ENCODE measurements at regions not wholly inside any gene's neighbourhood (a gene's known extent, or its start where the extent isn't known, plus 50 kb on each side); places are given as distances from the start of the nearest gene placed in this dataset.

DNA sequence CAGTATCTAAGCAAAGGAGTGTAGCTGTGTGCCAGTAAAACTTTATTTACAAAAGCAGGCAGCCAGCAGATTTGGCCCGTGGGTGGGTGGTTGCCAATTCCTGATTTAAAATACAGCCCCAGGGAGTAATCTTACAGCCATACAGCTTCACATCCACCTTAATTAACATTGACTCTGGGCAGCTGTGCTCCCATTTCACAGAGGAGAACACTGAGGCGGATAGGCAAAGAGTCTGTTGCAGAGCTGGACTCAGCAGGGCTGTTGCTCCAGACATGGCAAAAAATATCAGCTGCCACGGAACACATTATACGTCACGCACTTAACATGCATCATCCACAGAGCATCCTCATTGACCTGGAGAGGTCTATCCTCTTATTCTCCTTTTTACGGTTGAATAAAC is 289.9 kb downstream of the DHX35 start:
- peaks cover 15% of the 10 kb centered on the region; the same call in 1 of the 2 replicates for H3K27me3 ChIP-seq (ENCODE audit: low read depth, low read length)
- no peaks in the 10 kb centered on the region for H3K4me1 ChIP-seq (ENCODE audit: low read length)
- no peak overlapping the region for H3K4me2 ChIP-seq (ENCODE audit: low read length)
- H3K4me3 ChIP-seq (ENCODE audit: low read length), result no peak overlapping the region
- no peak overlapping the region for H3K9ac ChIP-seq (ENCODE audit: low read length)
- H3K27ac ChIP-seq (ENCODE audit: low read length), result no peak overlapping the region
- H2AFZ ChIP-seq (ENCODE audit: low read depth, low read length), result no peak overlapping the region
- no peaks in the 10 kb centered on the region for H3K36me3 ChIP-seq (replicated peaks; ENCODE audit: low read depth, low read length)
- no peaks in the 10 kb centered on the region for H3K79me2 ChIP-seq (ENCODE audit: low read length)
- no peaks in the 10 kb centered on the region for H4K20me1 ChIP-seq (ENCODE audit: insufficient read depth, low read length)
- TF ChIP-seq EZH2phosphoT487 (IDR thresholded peaks at IDR 0.05; ENCODE audit: low read depth), result no peak
- TF ChIP-seq, protein P1, sequence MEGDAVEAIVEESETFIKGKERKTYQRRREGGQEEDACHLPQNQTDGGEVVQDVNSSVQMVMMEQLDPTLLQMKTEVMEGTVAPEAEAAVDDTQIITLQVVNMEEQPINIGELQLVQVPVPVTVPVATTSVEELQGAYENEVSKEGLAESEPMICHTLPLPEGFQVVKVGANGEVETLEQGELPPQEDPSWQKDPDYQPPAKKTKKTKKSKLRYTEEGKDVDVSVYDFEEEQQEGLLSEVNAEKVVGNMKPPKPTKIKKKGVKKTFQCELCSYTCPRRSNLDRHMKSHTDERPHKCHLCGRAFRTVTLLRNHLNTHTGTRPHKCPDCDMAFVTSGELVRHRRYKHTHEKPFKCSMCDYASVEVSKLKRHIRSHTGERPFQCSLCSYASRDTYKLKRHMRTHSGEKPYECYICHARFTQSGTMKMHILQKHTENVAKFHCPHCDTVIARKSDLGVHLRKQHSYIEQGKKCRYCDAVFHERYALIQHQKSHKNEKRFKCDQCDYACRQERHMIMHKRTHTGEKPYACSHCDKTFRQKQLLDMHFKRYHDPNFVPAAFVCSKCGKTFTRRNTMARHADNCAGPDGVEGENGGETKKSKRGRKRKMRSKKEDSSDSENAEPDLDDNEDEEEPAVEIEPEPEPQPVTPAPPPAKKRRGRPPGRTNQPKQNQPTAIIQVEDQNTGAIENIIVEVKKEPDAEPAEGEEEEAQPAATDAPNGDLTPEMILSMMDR (IDR thresholded peaks at IDR 0.05; ENCODE audit: low read depth, low read length), result no peak
- H3K9me3 ChIP-seq (ENCODE audit: insufficient read depth, low read length), result no peaks in the 10 kb centered on the region

DNA sequence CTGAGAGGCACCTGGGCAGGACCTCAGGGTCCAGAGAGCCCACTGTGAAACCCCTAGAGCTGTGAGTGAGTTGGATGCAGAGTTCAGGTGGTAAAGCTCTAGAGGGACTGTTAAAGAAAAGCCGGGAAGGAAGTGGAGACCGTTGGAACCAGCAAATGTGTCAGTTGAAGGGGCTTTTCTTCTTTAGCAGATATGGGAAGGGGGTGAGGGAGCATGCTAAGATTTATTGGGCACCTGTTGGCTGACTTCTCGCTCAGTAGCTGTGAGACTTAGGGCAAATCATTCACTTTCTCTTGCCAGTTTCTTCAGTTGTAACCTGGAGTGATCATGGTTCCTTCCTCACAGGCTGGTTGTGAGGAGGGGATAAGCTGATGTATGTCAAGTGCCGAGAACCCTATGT is 287.7 kb downstream of the DHX35 start:
- Histone ChIP-seq H3K9ac (ENCODE audit: low read length) (no peak overlapping the region), H3K79me2 (ENCODE audit: low read length) (no peaks in the 10 kb centered on the region), H3K4me1 (ENCODE audit: low read length) (no peaks in the 10 kb centered on the region), H4K20me1 (ENCODE audit: insufficient read depth, low read length) (no peaks in the 10 kb centered on the region), H3K27me3 (ENCODE audit: low read depth, low read length) (peaks cover 18% of the 10 kb centered on the region; the same call in 1 of the 2 replicates), H3K9me3 (ENCODE audit: insufficient read depth, low read length) (no peaks in the 10 kb centered on the region), H3K4me3 (ENCODE audit: low read length) (no peak overlapping the region), H3K27ac (ENCODE audit: low read length) (no peak overlapping the region), H3K4me2 (ENCODE audit: low read length) (no peak overlapping the region), H3K36me3 (replicated peaks; ENCODE audit: low read depth, low read length) (no peaks in the 10 kb centered on the region), H2AFZ (ENCODE audit: low read depth, low read length) (no peak overlapping the region)
- no peak for TF ChIP-seq EZH2phosphoT487 (IDR thresholded peaks at IDR 0.05; ENCODE audit: low read depth)
- TF ChIP-seq, protein P1 (IDR thresholded peaks at IDR 0.05; ENCODE audit: low read depth, low read length), result no peak

DNA sequence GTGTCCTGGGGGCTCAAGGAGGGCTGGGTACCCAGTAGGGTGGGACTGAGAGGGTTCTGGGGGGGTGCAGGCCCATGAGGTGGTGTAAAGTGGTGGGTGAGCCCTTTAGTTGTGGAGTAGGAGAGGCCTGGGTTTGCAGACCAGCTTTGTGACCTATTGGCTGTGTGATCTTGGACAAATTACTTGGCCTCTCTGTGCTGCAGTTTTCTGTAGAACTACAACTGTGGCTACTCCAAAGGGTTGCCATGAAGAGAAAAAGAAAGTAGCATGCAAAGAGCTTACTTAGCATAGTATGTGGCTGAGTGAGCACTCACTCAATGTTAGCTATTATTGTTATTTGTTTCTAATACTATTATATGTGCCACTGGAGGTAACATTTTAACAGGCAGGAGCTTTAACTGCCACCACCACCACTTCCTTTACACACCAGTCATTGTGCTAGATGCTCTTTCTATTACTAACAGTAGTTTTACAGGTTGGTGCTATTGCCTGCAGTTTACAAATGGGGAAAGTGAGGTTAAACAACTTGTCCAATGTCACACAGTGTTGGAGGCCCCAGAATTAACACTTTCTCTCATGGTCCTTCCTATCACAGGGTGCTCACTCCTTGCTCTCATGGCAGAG is 286.8 kb downstream of the DHX35 start:
- Histone ChIP-seq H3K9me3 (ENCODE audit: insufficient read depth, low read length) (no peaks in the 10 kb centered on the region), H3K9ac (ENCODE audit: low read length) (no peak overlapping the region), H3K4me1 (ENCODE audit: low read length) (no peaks in the 10 kb centered on the region), H3K27ac (ENCODE audit: low read length) (no peak overlapping the region), H3K79me2 (ENCODE audit: low read length) (no peaks in the 10 kb centered on the region), H3K4me2 (ENCODE audit: low read length) (no peak overlapping the region), H3K4me3 (ENCODE audit: low read length) (no peak overlapping the region), H4K20me1 (ENCODE audit: insufficient read depth, low read length) (no peaks in the 10 kb centered on the region), H3K27me3 (ENCODE audit: low read depth, low read length) (peaks cover 18% of the 10 kb centered on the region; the same call in 1 of the 2 replicates), H3K36me3 (replicated peaks; ENCODE audit: low read depth, low read length) (no peaks in the 10 kb centered on the region), H2AFZ (ENCODE audit: low read depth, low read length) (no peak overlapping the region)
- no peak for TF ChIP-seq EZH2phosphoT487 (IDR thresholded peaks at IDR 0.05; ENCODE audit: low read depth)
- TF ChIP-seq, protein P1 (IDR thresholded peaks at IDR 0.05; ENCODE audit: low read depth, low read length), result no peak

DNA sequence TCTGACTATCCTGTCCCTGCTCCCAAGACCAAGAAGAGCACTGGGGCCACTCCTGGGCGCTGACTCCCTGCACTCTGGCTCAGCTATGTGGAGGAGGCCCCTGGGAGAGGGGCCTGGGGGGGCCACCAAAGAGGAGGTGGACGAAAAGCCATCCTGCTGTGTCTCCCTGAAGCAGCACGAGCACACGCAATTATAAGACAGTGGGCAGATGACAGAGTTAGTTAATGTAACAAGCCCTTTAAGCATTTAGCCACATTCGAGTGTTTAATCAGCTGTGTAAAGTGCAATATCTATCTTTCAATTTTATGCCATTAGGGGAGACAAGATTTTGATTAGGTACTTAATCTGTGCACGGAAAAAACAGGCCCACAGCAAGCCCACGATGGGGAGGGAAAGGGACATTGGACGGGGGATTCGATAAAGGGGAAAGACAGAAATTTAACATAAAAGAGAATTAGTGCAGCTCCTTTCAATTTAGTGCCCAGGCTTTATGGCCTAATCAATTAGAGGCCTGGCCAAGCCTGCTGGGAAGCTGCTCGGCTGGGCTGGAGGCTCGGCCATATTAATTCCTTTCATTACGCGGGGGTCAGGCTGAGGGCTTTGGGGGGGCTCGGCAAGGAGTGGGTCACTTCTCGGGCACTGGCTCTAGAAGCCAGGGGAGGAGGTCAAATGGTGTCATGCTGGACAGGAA is 286.2 kb downstream of the DHX35 start:
- TF ChIP-seq, protein P1 (IDR thresholded peaks at IDR 0.05; ENCODE audit: low read depth, low read length), result no peak
- TF ChIP-seq EZH2phosphoT487 (IDR thresholded peaks at IDR 0.05; ENCODE audit: low read depth), result no peak
- Histone ChIP-seq H4K20me1 (ENCODE audit: insufficient read depth, low read length) (no peaks in the 10 kb centered on the region), H3K79me2 (ENCODE audit: low read length) (no peaks in the 10 kb centered on the region), H3K36me3 (replicated peaks; ENCODE audit: low read depth, low read length) (no peaks in the 10 kb centered on the region), H3K4me2 (ENCODE audit: low read length) (no peak overlapping the region), H3K4me3 (ENCODE audit: low read length) (no peak overlapping the region), H2AFZ (ENCODE audit: low read depth, low read length) (no peak overlapping the region), H3K27me3 (ENCODE audit: low read depth, low read length) (peaks cover 19% of the 10 kb centered on the region), H3K27ac (ENCODE audit: low read length) (no peak overlapping the region), H3K4me1 (ENCODE audit: low read length) (no peaks in the 10 kb centered on the region), H3K9me3 (ENCODE audit: insufficient read depth, low read length) (no peaks in the 10 kb centered on the region), H3K9ac (ENCODE audit: low read length) (no peak overlapping the region)
